SK-N-SH (cell line): ENCODE measurements at regions not wholly inside any gene's neighbourhood (a gene's known extent, or its start where the extent isn't known, plus 50 kb on each side); places are given as distances from the start of the nearest gene placed in this dataset.
A peak's percentile ranks its signal among the peaks of the same experiment; 100 is the strongest.

Experiments used
- CTCF ChIA-PET: fragments of 300-600, 350-600 bp; formaldehyde crosslinking; extraction: SDS; loops from one replicate; lab custom pipeline; 2021; lab: Yijun Ruan, JAX
- POLR2A ChIA-PET: fragments of 350-600 bp; sonication (Branson Sonifier 250); formaldehyde crosslinking; extraction: SDS; loops from one replicate; lab custom pipeline; 2020; ENCODE audit warnings: antibody characterized with exemption, inconsistent platforms; lab: Yijun Ruan, JAX
- DNase-seq: peaks from one replicate; pipeline ENCODE4 v3.0.0; 2012
- H2AFZ ChIP-seq: fragments of 200-600 bp; sonication (generic); 2 replicates; pipeline ENCODE4 v1.8.1; 2016; ENCODE audit warnings: antibody characterized with exemption, mild to moderate bottlenecking, low read depth
- H3F3A ChIP-seq: fragments of 200-600 bp; sonication (generic); replicated peaks from 2 replicates; pipeline ENCODE3; 2016; ENCODE audit warnings: antibody characterized with exemption, mild to moderate bottlenecking; ENCODE audit not compliant: insufficient read depth
- H3K27ac ChIP-seq, 2 experiments: fragments of 200-500 bp in 1 of 2; fragments of 200-600 bp in 1 of 2; sonication (Bioruptor generic) in 1 of 2; sonication (generic), shearing (Covaris generic) in 1 of 2; 2 replicates each; pipeline versions ENCODE4 v1.5.1 to v1.6.1; 2014 to 2016; ENCODE audit warnings: low read depth in 2 of 2, inconsistent platforms in 1 of 2, low read length in 1 of 2, mild to moderate bottlenecking in 1 of 2, mixed read lengths in 1 of 2
- H3K27me3 ChIP-seq: fragments of 200-600 bp; sonication (generic), shearing (Covaris generic); 2 replicates; pipeline ENCODE4 v1.6.1; 2016; ENCODE audit warnings: mixed run types; ENCODE audit not compliant: insufficient read depth
- H3K36me3 ChIP-seq, 2 experiments: fragments of 200-500 bp in 1 of 2; fragments of 200-600 bp in 1 of 2; sonication (Bioruptor generic) in 1 of 2; sonication (generic) in 1 of 2; replicated peaks in 1 of 2; 2 replicates each; pipeline versions ENCODE3 to v1.5.1; 2014 to 2016; ENCODE audit warnings: low read length in 1 of 2, mild to moderate bottlenecking in 1 of 2; ENCODE audit not compliant: insufficient read depth in 2 of 2, control insufficient read depth in 1 of 2
- H3K4me1 ChIP-seq, 2 experiments: fragments of 200-500 bp in 1 of 2; fragments of 200-600 bp in 1 of 2; sonication (Bioruptor generic) in 1 of 2; sonication (generic), shearing (Covaris generic) in 1 of 2; 2 replicates each; pipeline versions ENCODE4 v1.5.1 to v1.6.1; 2014 to 2016; ENCODE audit warnings: low read depth in 1 of 2, low read length in 1 of 2, mixed run types in 1 of 2; ENCODE audit not compliant: insufficient read depth in 2 of 2, control insufficient read depth in 1 of 2
- H3K4me2 ChIP-seq: fragments of 200-600 bp; sonication (generic), shearing (Covaris generic); 2 replicates; pipeline ENCODE4 v1.6.1; 2017; ENCODE audit warnings: mixed run types
- H3K4me3 ChIP-seq, 2 experiments: fragments of 200-500 bp in 1 of 2; fragments of 200-600 bp in 1 of 2; sonication (Bioruptor generic) in 1 of 2; sonication (generic), shearing (Covaris generic) in 1 of 2; 2 replicates each; pipeline versions ENCODE4 v1.5.1 to v1.8.1; 2014 to 2016; ENCODE audit warnings: low read depth in 2 of 2, inconsistent platforms in 1 of 2, low read length in 1 of 2, mild to moderate bottlenecking in 1 of 2, mixed read lengths in 1 of 2, moderate library complexity in 1 of 2
- H3K79me2 ChIP-seq: fragments of 200-600 bp; sonication (generic); 2 replicates; pipeline ENCODE4 v1.8.1; 2017; ENCODE audit warnings: mild to moderate bottlenecking; ENCODE audit not compliant: insufficient read depth
- H3K9ac ChIP-seq: fragments of 200-600 bp; sonication (generic); 2 replicates; pipeline ENCODE4 v1.6.1; 2017; ENCODE audit warnings: mixed run types
- H3K9me2 ChIP-seq: fragments of 200-600 bp; sonication (generic); 2 replicates; pipeline ENCODE4 v1.6.1; 2017; ENCODE audit warnings: mixed run types
- H3K9me3 ChIP-seq: fragments of 200-600 bp; sonication (generic); 2 replicates; pipeline ENCODE4 v1.6.1; 2017; ENCODE audit warnings: mixed run types, mild to moderate bottlenecking, moderate library complexity
- H4K20me1 ChIP-seq: fragments of 200-600 bp; sonication (generic); 2 replicates; pipeline ENCODE4 v1.6.1; 2017; ENCODE audit warnings: mild to moderate bottlenecking, mixed run types; ENCODE audit not compliant: insufficient read depth
- CHD2 ChIP-seq: fragments of 150-350 bp; IDR thresholded peaks from 2 replicates; pipeline ENCODE4 v1.6.1; 2018; ENCODE audit warnings: low read length; ENCODE audit not compliant: partially characterized antibody
- FOXJ3 ChIP-seq: sonication (generic); formaldehyde crosslinking; IDR thresholded peaks from 2 replicates; pipeline ENCODE4 v1.5.1; 2020; ENCODE audit warnings: mild to moderate bottlenecking, missing genetic modification reagents
- GABPA ChIP-seq: IDR thresholded peaks from 2 replicates; pipeline ENCODE4 v1.4.0; 2012; ENCODE audit warnings: low read depth, mild to moderate bottlenecking
- TAF1 ChIP-seq: IDR thresholded peaks from 2 replicates; pipeline ENCODE4 v1.6.1; 2012; ENCODE audit warnings: low read depth, mild to moderate bottlenecking, low read length, moderate library complexity, borderline replicate concordance
- TEAD4 ChIP-seq: IDR thresholded peaks from 2 replicates; pipeline ENCODE4 v1.4.0; 2012; ENCODE audit warnings: mild to moderate bottlenecking, borderline replicate concordance; ENCODE audit not compliant: insufficient read depth
- WGBS: methylation state at CpG from one replicate; pipeline ENCODE4 v1.1.6; 2017; ENCODE audit warnings: low lambda C conversion rate; 5-methylcytosine and 5-hydroxymethylcytosine counted together
- TF ChIP-seq, protein P1 (sequence below): fragments of 150-350 bp; IDR thresholded peaks from 2 replicates; pipeline ENCODE4 v1.6.1; 2016; ENCODE audit warnings: mild to moderate bottlenecking, low read depth, low read length
- TF ChIP-seq, protein P2 (sequence below): IDR thresholded peaks from 2 replicates; pipeline ENCODE4 v1.6.1; 2012; ENCODE audit warnings: mild to moderate bottlenecking, low read depth, low read length, moderate library complexity
- TF ChIP-seq, protein P3 (sequence below): IDR thresholded peaks from 2 replicates; pipeline ENCODE4; 2012
- TF ChIP-seq, protein P4 (sequence below): fragments of 200-600 bp; sonication (generic); IDR thresholded peaks from 2 replicates; pipeline ENCODE4 v1.6.1; 2017; ENCODE audit warnings: antibody characterized with exemption, mild to moderate bottlenecking, moderate library complexity
- TF ChIP-seq, protein P5 (sequence below): IDR thresholded peaks from 2 replicates; pipeline ENCODE4 v1.4.0; 2012; ENCODE audit warnings: low read depth, borderline replicate concordance

DNA sequence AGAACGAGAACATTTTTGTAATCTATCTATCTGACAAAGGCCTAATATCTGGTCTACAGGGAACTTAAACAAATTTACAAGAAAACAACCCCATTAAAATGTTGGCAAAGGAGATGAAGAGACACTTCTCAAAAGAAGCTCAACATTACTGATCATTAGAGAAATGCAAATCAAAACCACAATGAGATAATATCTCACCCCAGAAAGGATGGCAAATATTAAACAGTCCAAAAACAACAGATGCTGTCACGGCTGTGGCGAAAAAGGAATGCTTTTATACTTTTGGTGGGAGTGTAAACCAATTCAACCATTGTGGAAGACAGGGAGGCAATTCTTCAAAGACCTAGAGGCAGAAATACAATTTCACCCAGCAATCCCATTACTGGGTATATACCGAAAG lies 2284.8 kb downstream of the ARAP2 start (continued):
- TF ChIP-seq, protein P1, sequence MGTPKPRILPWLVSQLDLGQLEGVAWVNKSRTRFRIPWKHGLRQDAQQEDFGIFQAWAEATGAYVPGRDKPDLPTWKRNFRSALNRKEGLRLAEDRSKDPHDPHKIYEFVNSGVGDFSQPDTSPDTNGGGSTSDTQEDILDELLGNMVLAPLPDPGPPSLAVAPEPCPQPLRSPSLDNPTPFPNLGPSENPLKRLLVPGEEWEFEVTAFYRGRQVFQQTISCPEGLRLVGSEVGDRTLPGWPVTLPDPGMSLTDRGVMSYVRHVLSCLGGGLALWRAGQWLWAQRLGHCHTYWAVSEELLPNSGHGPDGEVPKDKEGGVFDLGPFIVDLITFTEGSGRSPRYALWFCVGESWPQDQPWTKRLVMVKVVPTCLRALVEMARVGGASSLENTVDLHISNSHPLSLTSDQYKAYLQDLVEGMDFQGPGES, result no peak
- TF ChIP-seq CHD2 (no peak), GABPA (no peak), TEAD4 (peak; percentile 26; the same call in 1 of the 2 replicates), FOXJ3 (CRISPR knock-in tag) (no peak)
- TF ChIP-seq, protein P2, sequence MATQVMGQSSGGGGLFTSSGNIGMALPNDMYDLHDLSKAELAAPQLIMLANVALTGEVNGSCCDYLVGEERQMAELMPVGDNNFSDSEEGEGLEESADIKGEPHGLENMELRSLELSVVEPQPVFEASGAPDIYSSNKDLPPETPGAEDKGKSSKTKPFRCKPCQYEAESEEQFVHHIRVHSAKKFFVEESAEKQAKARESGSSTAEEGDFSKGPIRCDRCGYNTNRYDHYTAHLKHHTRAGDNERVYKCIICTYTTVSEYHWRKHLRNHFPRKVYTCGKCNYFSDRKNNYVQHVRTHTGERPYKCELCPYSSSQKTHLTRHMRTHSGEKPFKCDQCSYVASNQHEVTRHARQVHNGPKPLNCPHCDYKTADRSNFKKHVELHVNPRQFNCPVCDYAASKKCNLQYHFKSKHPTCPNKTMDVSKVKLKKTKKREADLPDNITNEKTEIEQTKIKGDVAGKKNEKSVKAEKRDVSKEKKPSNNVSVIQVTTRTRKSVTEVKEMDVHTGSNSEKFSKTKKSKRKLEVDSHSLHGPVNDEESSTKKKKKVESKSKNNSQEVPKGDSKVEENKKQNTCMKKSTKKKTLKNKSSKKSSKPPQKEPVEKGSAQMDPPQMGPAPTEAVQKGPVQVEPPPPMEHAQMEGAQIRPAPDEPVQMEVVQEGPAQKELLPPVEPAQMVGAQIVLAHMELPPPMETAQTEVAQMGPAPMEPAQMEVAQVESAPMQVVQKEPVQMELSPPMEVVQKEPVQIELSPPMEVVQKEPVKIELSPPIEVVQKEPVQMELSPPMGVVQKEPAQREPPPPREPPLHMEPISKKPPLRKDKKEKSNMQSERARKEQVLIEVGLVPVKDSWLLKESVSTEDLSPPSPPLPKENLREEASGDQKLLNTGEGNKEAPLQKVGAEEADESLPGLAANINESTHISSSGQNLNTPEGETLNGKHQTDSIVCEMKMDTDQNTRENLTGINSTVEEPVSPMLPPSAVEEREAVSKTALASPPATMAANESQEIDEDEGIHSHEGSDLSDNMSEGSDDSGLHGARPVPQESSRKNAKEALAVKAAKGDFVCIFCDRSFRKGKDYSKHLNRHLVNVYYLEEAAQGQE, result no peak
- TF ChIP-seq, protein P3, sequence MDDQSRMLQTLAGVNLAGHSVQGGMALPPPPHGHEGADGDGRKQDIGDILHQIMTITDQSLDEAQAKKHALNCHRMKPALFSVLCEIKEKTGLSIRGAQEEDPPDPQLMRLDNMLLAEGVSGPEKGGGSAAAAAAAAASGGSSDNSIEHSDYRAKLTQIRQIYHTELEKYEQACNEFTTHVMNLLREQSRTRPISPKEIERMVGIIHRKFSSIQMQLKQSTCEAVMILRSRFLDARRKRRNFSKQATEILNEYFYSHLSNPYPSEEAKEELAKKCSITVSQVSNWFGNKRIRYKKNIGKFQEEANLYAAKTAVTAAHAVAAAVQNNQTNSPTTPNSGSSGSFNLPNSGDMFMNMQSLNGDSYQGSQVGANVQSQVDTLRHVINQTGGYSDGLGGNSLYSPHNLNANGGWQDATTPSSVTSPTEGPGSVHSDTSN, result peak; percentile 41; the same call in 1 of the 2 replicates
- TF ChIP-seq, all 33 proteins: peak for 8

DNA sequence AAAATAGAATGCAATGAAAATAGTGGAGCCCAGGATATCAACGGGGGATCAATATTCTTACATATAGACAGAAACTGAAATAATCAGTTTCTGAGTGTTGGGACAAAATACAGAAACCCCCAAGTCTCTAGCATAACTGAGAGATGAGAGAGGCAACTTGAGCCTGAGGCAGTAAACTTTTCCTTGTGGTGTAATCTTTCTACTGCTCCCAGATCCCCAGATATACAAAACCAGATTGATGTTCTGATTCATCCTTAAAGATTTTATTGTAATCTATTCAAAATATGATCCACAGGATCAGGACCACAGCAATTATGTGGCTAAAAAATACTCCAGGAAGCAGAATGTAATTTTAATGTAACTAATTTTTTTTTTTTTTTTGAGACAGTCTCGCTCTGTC lies 2282.6 kb downstream of the ARAP2 start:
- H3K79me2 ChIP-seq, result no peaks in the 10 kb centered on the region
- H4K20me1 ChIP-seq, result no peaks in the 10 kb centered on the region
- no peaks in the 10 kb centered on the region for H3K27me3 ChIP-seq
- ChIA-PET CTCF (no interaction called here), POLR2A (no interaction called here)
- no peak for TF ChIP-seq TAF1
- DNase-seq, result no peak
- no peak overlapping the region for H3K4me3 ChIP-seq
- no peaks in the 10 kb centered on the region for H3K9me2 ChIP-seq
- H3K36me3 ChIP-seq, result no peaks in the 10 kb centered on the region
- no peak overlapping the region for H2AFZ ChIP-seq
- H3K4me2 ChIP-seq, result no peak overlapping the region
- no peak overlapping the region for H3K9ac ChIP-seq
- H3K4me1 ChIP-seq, result no peaks in the 10 kb centered on the region
- no peak overlapping the region for H3K27ac ChIP-seq
- WGBS, result 74% methylated on average over 2 of the region's 2 CpGs
- no peaks in the 10 kb centered on the region for H3K9me3 ChIP-seq
- peaks cover 6% of the 10 kb centered on the region for H3F3A ChIP-seq

DNA sequence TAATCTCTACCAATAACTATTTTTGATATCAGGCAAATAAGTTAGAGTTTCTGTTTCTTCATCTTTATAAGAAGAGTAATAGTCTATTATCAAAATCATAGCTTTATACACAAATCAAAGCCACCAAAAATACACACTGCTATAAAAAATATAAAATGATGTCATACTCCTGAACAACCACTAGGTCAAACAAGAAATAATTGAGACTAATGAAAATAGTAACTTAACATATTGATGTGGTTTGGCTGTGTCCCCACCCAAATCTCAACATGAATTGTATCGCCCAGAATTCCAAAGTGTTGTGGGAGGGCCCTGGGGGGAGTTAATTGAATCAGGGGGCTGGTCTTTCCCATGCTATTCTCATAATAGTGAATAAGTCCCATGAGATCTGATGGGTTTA lies 2277.5 kb downstream of the ARAP2 start:
- Histone ChIP-seq H4K20me1 (no peaks in the 10 kb centered on the region), H3K9ac (no peak overlapping the region), H3F3A (no peaks in the 10 kb centered on the region), H3K9me2 (no peaks in the 10 kb centered on the region), H3K27me3 (no peaks in the 10 kb centered on the region), H3K36me3 (no peaks in the 10 kb centered on the region), H3K4me2 (no peak overlapping the region), H3K4me3 (no peak overlapping the region), H3K79me2 (no peaks in the 10 kb centered on the region), H3K4me1 (no peaks in the 10 kb centered on the region), H3K9me3 (no peaks in the 10 kb centered on the region), H2AFZ (no peak overlapping the region), H3K27ac (no peak overlapping the region)
- CTCF ChIA-PET, result no interaction called here
- TF ChIP-seq, protein P4, sequence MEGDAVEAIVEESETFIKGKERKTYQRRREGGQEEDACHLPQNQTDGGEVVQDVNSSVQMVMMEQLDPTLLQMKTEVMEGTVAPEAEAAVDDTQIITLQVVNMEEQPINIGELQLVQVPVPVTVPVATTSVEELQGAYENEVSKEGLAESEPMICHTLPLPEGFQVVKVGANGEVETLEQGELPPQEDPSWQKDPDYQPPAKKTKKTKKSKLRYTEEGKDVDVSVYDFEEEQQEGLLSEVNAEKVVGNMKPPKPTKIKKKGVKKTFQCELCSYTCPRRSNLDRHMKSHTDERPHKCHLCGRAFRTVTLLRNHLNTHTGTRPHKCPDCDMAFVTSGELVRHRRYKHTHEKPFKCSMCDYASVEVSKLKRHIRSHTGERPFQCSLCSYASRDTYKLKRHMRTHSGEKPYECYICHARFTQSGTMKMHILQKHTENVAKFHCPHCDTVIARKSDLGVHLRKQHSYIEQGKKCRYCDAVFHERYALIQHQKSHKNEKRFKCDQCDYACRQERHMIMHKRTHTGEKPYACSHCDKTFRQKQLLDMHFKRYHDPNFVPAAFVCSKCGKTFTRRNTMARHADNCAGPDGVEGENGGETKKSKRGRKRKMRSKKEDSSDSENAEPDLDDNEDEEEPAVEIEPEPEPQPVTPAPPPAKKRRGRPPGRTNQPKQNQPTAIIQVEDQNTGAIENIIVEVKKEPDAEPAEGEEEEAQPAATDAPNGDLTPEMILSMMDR, result peak; percentile 19; the same call in 1 of the 2 replicates
- TF ChIP-seq, protein P5, sequence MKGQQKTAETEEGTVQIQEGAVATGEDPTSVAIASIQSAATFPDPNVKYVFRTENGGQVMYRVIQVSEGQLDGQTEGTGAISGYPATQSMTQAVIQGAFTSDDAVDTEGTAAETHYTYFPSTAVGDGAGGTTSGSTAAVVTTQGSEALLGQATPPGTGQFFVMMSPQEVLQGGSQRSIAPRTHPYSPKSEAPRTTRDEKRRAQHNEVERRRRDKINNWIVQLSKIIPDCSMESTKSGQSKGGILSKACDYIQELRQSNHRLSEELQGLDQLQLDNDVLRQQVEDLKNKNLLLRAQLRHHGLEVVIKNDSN, result no peak
- 73% methylated on average over 1 of the region's 1 CpG for WGBS
- POLR2A ChIA-PET, result no interaction called here
- DNase-seq, result no peak
